ENCODE measurements at regions not wholly inside any gene's neighbourhood (a gene's known extent, or its start where the extent isn't known, plus 50 kb on each side); places are given as distances from the start of the nearest gene placed in this dataset.

DNA sequence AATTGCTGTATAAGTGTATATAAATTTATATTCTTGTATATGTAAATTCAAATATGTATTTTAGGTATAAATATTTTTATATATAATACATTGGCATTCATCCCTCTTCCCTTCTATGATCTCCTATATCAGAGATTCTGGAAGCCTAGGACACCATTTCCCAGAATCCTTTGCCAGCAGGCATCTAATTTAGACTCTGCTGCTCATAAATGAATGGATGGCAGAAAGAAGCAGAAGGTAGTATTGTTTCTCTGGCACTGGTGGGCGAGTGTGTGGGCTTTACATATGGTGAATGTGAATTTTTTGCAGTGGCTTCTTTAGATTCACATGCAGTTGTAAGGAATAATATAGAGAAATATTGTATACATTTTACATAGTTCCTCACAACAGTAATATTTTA lies 215.2 kb upstream of the THSD7B start:
- no peaks in the 10 kb centered on the region for H3K4me1 ChIP-seq (ENCODE audit: insufficient read depth, low read length)
- H3K36me3 ChIP-seq (ENCODE audit: insufficient read depth, low read length), result no peaks in the 10 kb centered on the region
- H3K4me1 Mint-ChIP-seq (ENCODE audit: low read depth), result no peaks in the 10 kb centered on the region
- H3K9me3 ChIP-seq (ENCODE audit: control insufficient read depth in 1 of 2, insufficient read depth in 1 of 2, low read length in 2 of 2), result no peaks in the 10 kb centered on the region
- no peak for DNase-seq
- H3K27me3 Mint-ChIP-seq, result peaks cover 21% of the 10 kb centered on the region
- CTCF ChIA-PET, result no interaction called here
- no peaks in the 10 kb centered on the region for H3K36me3 Mint-ChIP-seq (ENCODE audit: low read depth)
- no peak overlapping the region for H3K4me3 ChIP-seq (ENCODE audit: low read length)
- TF ChIP-seq, protein P1, sequence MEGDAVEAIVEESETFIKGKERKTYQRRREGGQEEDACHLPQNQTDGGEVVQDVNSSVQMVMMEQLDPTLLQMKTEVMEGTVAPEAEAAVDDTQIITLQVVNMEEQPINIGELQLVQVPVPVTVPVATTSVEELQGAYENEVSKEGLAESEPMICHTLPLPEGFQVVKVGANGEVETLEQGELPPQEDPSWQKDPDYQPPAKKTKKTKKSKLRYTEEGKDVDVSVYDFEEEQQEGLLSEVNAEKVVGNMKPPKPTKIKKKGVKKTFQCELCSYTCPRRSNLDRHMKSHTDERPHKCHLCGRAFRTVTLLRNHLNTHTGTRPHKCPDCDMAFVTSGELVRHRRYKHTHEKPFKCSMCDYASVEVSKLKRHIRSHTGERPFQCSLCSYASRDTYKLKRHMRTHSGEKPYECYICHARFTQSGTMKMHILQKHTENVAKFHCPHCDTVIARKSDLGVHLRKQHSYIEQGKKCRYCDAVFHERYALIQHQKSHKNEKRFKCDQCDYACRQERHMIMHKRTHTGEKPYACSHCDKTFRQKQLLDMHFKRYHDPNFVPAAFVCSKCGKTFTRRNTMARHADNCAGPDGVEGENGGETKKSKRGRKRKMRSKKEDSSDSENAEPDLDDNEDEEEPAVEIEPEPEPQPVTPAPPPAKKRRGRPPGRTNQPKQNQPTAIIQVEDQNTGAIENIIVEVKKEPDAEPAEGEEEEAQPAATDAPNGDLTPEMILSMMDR (IDR thresholded peaks at IDR 0.05), result no peak
- no peak overlapping the region for H3K27ac Mint-ChIP-seq
- intact Hi-C loops (cut with DNase I, micrococcal nuclease), result no loop called here
- ATAC-seq (ENCODE audit: poor library complexity), result no peak
- no peaks in the 10 kb centered on the region for H3K9me3 Mint-ChIP-seq
- POLR2A ChIA-PET, result no interaction called here
- H3K27ac ChIP-seq (ENCODE audit: low read depth in 1 of 2, low read length in 2 of 2), result no peak overlapping the region
- no peak overlapping the region for H3K4me3 Mint-ChIP-seq
- peaks cover 0 to 2% of the 10 kb centered on the region in 2 experiments for H3K27me3 ChIP-seq (ENCODE audit: control insufficient read depth in 1 of 2, insufficient read depth in 2 of 2, low read length in 2 of 2)

DNA sequence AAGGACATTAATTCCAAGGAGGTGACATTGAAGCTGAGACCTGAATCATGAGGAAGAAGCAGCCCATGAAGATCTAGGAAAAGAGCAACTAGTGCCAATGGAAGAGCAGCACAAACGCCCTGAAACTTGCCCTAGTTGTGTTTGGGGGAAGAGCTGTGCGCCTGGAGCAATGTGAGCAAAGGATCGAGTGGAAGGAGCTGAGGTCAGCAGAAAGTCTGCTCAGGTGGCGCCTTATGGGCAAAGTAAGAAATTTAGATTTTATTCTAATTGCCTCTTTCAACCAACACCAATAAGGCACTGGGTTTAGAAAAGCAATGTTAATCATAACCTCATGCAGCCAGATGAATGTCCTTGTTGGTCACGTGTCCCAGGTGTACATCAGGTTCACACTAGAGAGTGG lies 226.0 kb upstream of the THSD7B start:
- no peak overlapping the region for H3K27ac ChIP-seq (ENCODE audit: low read depth in 1 of 2, low read length in 2 of 2)
- no peak for ATAC-seq (ENCODE audit: poor library complexity)
- no peaks in the 10 kb centered on the region for H3K36me3 Mint-ChIP-seq (ENCODE audit: low read depth)
- H3K4me3 Mint-ChIP-seq, result no peak overlapping the region
- ChIA-PET CTCF (no interaction called here), POLR2A (no interaction called here)
- H3K27me3 ChIP-seq (ENCODE audit: control insufficient read depth in 1 of 2, insufficient read depth in 2 of 2, low read length in 2 of 2), result peaks cover 0 to 2% of the 10 kb centered on the region in 2 experiments
- H3K4me1 Mint-ChIP-seq (ENCODE audit: low read depth), result no peaks in the 10 kb centered on the region
- peaks cover 32% of the 10 kb centered on the region for H3K27me3 Mint-ChIP-seq
- intact Hi-C loops (cut with DNase I, micrococcal nuclease), result no loop called here
- no peak for DNase-seq
- no peak overlapping the region for H3K4me3 ChIP-seq (ENCODE audit: low read length)
- H3K27ac Mint-ChIP-seq, result no peak overlapping the region
- no peaks in the 10 kb centered on the region for H3K4me1 ChIP-seq (ENCODE audit: insufficient read depth, low read length)
- no peaks in the 10 kb centered on the region for H3K36me3 ChIP-seq (ENCODE audit: insufficient read depth, low read length)
- peaks cover 4% of the 10 kb centered on the region for H3K9me3 Mint-ChIP-seq
- TF ChIP-seq, protein P1 (IDR thresholded peaks at IDR 0.05), result no peak
- H3K9me3 ChIP-seq (ENCODE audit: control insufficient read depth in 1 of 2, insufficient read depth in 1 of 2, low read length in 2 of 2), result no peaks in the 10 kb centered on the region

DNA sequence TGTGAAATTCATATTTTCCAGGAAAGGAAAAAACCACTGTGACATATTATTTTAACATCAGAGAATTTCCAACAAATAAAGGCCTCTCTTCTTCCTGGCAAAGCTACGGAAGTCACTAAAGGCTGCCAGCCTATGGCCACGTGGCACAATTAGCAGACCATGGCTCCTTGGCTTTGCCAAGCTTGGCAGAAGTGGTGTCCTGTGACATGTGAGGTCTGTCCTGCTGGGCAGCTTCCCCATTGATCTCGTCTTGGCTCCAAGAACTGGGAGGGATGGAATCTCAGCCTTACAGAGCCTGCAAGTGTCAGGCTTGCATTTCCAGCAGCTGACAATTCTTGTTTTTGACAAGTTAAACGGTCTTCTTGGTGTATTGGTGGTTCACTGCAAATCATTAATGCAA lies 226.9 kb upstream of the THSD7B start:
- Mint-ChIP-seq H3K4me3 (no peak overlapping the region), H3K27me3 (peaks cover 26% of the 10 kb centered on the region), H3K9me3 (peaks cover 4% of the 10 kb centered on the region), H3K36me3 (ENCODE audit: low read depth) (no peaks in the 10 kb centered on the region), H3K4me1 (ENCODE audit: low read depth) (no peaks in the 10 kb centered on the region), H3K27ac (no peak overlapping the region)
- H3K27me3 ChIP-seq (ENCODE audit: control insufficient read depth in 1 of 2, insufficient read depth in 2 of 2, low read length in 2 of 2), result peaks cover 0 to 2% of the 10 kb centered on the region in 2 experiments
- no peak for ATAC-seq (ENCODE audit: poor library complexity)
- no peaks in the 10 kb centered on the region for H3K4me1 ChIP-seq (ENCODE audit: insufficient read depth, low read length)
- no peaks in the 10 kb centered on the region for H3K36me3 ChIP-seq (ENCODE audit: insufficient read depth, low read length)
- H3K4me3 ChIP-seq (ENCODE audit: low read length), result no peak overlapping the region
- H3K27ac ChIP-seq (ENCODE audit: low read depth in 1 of 2, low read length in 2 of 2), result no peak overlapping the region
- POLR2A ChIA-PET, result no interaction called here
- DNase-seq, result no peak
- CTCF ChIA-PET, result no interaction called here
- no peaks in the 10 kb centered on the region for H3K9me3 ChIP-seq (ENCODE audit: control insufficient read depth in 1 of 2, insufficient read depth in 1 of 2, low read length in 2 of 2)
- TF ChIP-seq, protein P1 (IDR thresholded peaks at IDR 0.05), result no peak
- intact Hi-C loops (cut with DNase I, micrococcal nuclease), result no loop called here
